Stomach (tissue), 8 donors: ENCODE measurements at regions not wholly inside any gene's neighbourhood (a gene's known extent, or its start where the extent isn't known, plus 50 kb on each side); places are given as distances from the start of the nearest gene placed in this dataset.

Source experiments
- DNase-seq, 2 donors: peaks; one replicate each; pipeline versions ENCODE4 v3.0.0 to v3.0.0-alpha.2; 2013 to 2019
- H3K27ac ChIP-seq, 5 donors: fragments of 200-600 bp in 4 of 5; sonication (generic) in 4 of 5; one replicate each; pipeline ENCODE4 v1.5.1; 2013 to 2019; ENCODE audit warnings: mild to moderate bottlenecking in 1 of 5, moderate library complexity in 1 of 5
- H3K27me3 ChIP-seq, 3 donors: fragments of 200-600 bp; sonication (generic); one replicate each; pipeline ENCODE4 v1.5.1; 2017 to 2019; ENCODE audit warnings: mixed run types in 1 of 3
- H3K36me3 ChIP-seq, 4 donors: fragments of 200-600 bp; sonication (generic); 1 replicate in 3 of 4; 2 replicates in 1 of 4; pipeline ENCODE4 v1.5.1; 2016 to 2019
- H3K4me1 ChIP-seq, 4 donors: fragments of 200-600 bp; sonication (generic); one replicate each; pipeline ENCODE4 v1.5.1; 2016 to 2019
- H3K4me3 ChIP-seq, 4 donors: fragments of 200-600 bp; sonication (generic) in 3 of 4; one replicate each; pipeline ENCODE4 v1.5.1; 2016 to 2019; ENCODE audit warnings: mild to moderate bottlenecking in 1 of 4
- H3K9me3 ChIP-seq, 4 donors: fragments of 200-600 bp; sonication (generic); one replicate each; pipeline ENCODE4 v1.5.1; 2016 to 2019
- EP300 ChIP-seq: sonication (generic); formaldehyde crosslinking; IDR thresholded peaks from one replicate; pipeline ENCODE4 v1.6.1; 2017; ENCODE audit warnings: antibody characterized with exemption
- POLR2A ChIP-seq, 4 donors: fragments of 450-650 bp; IDR thresholded peaks; one replicate each; pipeline ENCODE4 v1.6.1; 2016; ENCODE audit warnings: antibody characterized with exemption in 4 of 4, control low read depth in 2 of 4, mild to moderate bottlenecking in 1 of 4, moderate library complexity in 1 of 4
- POLR2AphosphoS5 ChIP-seq, 3 donors: sonication (generic); formaldehyde crosslinking; IDR thresholded peaks; one replicate each; pipeline ENCODE4 v1.6.1; 2016; ENCODE audit warnings: antibody characterized with exemption in 3 of 3
- WGBS, 5 donors: extraction: QIAGEN DNeasy Blood & Tissue Kit in 3 of 5; methylation state at CpG; one replicate each; pipeline versions ENCODE4 v1.1.5 to v1.1.7; 2013 to 2018; 5-methylcytosine and 5-hydroxymethylcytosine counted together
- intact Hi-C: fragments of 100-400 bp; cut with DNase I; formaldehyde crosslinking; loops from one replicate; pipeline ENCODE4 v1.15.1; 2023; ENCODE audit warnings: low total_unique reads
- TF ChIP-seq, protein P1 (sequence below), 7 experiments: fragments of 450-650 bp in 4 of 7; fragments of 200-600 bp in 3 of 7; sonication (generic) in 3 of 7; IDR thresholded peaks; one replicate each; pipeline ENCODE4 v1.5.1; 2016 to 2019; ENCODE audit warnings: antibody characterized with exemption in 7 of 7, control low read depth in 2 of 7, mild to moderate bottlenecking in 1 of 7
- donor health status: healthy with polysubstance abuse.
- donor health status: Bipolar disorder and iron deficiency.
- donor health status: healthy.

DNA sequence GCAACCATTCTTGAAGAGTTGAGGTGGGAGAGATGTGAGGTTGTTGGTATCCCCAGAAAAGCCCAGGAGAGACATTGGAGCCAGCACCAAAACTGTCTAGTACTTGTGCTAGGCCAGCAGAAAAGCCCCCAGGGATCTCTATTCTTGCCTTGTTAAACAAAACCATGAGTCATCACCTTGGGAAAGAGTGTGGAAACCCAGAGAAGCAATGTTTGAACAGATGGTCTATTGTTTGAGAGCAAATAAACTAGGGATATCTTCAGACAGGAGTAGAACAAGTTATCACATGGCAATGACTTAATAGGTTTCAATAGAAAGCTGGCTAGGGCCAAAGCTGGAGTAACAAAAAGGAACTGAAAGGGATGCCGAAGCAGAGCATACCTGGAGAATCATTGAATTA lies 195.7 kb upstream of the CASK start:
- no peak for DNase-seq
- no peak overlapping the region for H3K27ac ChIP-seq
- no peaks in the 10 kb centered on the region for H3K36me3 ChIP-seq
- 71 to 95% (median 86%) methylated on average over 1 of the region's 1 CpG for WGBS, 5 donors
- intact Hi-C loops = no loop called here
- H3K4me1 ChIP-seq = no peaks in the 10 kb centered on the region
- no peaks in the 10 kb centered on the region for H3K27me3 ChIP-seq
- TF ChIP-seq POLR2A (IDR thresholded peaks at IDR 0.05) = no peak
- no peak overlapping the region for H3K4me3 ChIP-seq
- H3K9me3 ChIP-seq = no peaks in the 10 kb centered on the region

DNA sequence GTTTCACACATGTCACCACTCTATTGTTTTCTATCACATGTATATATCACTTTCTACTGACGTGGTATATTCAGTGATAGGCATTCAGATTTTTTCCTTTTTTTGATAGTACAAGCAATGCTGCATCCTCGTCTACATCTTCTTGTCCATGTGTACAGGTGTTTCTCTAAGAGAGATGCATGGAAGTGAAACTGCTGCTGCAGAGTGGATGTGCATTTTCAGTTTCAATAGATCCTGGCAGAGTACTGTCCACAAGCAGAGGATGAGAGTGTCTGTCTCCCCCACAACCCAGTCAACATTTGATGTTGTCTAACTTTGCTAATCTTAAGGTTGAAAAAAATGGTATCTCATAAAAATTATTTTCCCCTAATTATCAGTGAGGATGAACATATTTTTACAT lies 194.0 kb upstream of the CASK start:
- no peaks in the 10 kb centered on the region for H3K27me3 ChIP-seq
- no peaks in the 10 kb centered on the region for H3K9me3 ChIP-seq
- intact Hi-C loops = no loop called here
- H3K36me3 ChIP-seq = no peaks in the 10 kb centered on the region
- no peak overlapping the region for H3K27ac ChIP-seq
- 50 to 83% (median 75%) methylated on average over 2 of the region's 2 CpGs for WGBS, 5 donors
- H3K4me1 ChIP-seq = no peaks in the 10 kb centered on the region
- DNase-seq = no peak
- TF ChIP-seq, protein P1, sequence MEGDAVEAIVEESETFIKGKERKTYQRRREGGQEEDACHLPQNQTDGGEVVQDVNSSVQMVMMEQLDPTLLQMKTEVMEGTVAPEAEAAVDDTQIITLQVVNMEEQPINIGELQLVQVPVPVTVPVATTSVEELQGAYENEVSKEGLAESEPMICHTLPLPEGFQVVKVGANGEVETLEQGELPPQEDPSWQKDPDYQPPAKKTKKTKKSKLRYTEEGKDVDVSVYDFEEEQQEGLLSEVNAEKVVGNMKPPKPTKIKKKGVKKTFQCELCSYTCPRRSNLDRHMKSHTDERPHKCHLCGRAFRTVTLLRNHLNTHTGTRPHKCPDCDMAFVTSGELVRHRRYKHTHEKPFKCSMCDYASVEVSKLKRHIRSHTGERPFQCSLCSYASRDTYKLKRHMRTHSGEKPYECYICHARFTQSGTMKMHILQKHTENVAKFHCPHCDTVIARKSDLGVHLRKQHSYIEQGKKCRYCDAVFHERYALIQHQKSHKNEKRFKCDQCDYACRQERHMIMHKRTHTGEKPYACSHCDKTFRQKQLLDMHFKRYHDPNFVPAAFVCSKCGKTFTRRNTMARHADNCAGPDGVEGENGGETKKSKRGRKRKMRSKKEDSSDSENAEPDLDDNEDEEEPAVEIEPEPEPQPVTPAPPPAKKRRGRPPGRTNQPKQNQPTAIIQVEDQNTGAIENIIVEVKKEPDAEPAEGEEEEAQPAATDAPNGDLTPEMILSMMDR (IDR thresholded peaks at IDR 0.05) = no peak
- no peak for TF ChIP-seq POLR2AphosphoS5 (IDR thresholded peaks at IDR 0.05)
- TF ChIP-seq EP300 = no peak
- TF ChIP-seq POLR2A (IDR thresholded peaks at IDR 0.05) = no peak
- no peak overlapping the region for H3K4me3 ChIP-seq

DNA sequence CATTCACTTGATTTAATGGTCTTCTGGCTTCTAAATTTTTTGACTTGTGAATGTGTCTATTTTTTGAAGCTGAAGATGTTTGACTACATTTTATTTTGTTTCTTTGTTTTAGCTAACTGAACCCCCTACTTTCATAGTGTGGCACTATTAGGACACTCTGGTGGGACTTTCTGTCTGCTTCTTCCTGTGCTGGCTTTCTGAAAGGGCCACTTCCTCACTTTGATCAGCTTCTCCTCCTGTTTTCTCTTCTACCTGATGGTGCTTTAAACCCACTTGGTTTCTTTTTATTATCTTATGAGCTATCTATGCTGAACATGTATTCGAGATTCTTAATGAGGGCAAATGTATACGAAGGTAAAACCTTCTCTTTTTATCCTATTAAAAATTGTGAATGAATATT lies 186.1 kb upstream of the CASK start:
- TF ChIP-seq POLR2A (IDR thresholded peaks at IDR 0.05) (no peak), EP300 (no peak), POLR2AphosphoS5 (IDR thresholded peaks at IDR 0.05) (no peak)
- TF ChIP-seq, protein P1 (IDR thresholded peaks at IDR 0.05) = no peak
- no peak for DNase-seq
- Histone ChIP-seq H3K27ac (no peak overlapping the region), H3K36me3 (no peaks in the 10 kb centered on the region), H3K9me3 (no peaks in the 10 kb centered on the region), H3K27me3 (no peaks in the 10 kb centered on the region), H3K4me3 (no peak overlapping the region), H3K4me1 (no peaks in the 10 kb centered on the region)
- intact Hi-C loops = no loop called here
- 73 to 92% (median 83%) methylated on average over 2 of the region's 2 CpGs for WGBS, 5 donors

DNA sequence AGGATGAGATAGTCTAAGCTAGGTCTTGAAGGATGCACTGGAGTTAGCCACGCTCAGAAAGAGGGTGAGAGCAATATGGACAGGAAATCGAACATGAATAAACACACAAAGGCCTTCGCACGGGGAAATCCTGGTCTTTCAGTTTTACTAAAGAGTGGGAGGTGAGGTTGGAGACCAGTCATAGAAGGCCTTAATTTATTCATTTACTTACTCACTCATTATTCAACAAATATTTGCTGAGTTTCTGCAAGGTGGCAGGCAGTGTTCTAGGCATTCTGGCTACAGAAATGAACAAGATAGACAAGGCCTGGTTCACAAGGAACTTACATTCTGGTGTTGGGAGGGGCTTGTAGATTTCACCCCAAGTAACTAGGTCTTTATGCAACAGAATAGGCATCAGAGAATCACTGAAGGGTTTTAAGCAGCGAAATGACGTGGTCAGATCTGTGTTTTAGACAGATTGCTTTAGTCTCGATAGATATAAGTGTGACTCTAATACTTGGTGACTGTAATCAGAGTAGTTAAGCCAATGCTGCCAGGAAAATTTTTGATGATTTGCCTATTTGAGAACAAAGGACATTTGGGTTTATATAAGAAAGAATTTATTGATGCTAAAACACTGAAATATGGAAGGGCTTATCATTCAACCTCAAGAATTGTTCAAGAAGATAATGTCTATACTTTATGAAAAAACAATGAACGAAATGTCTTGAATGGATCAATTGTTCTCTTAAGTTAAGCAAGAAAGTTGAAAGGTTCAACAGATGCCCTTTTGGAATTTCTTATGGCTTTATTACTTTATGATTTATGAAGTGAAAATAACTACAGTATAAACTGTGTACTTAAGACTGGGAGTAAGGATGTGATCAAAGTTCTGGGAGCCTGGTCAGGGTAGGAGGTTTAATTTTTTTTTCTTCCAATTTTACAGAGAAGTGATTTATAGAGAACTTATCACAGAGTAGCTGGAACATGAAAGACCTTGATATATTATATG lies 184.4 kb upstream of the CASK start:
- no peak for DNase-seq
- TF ChIP-seq EP300 (no peak), POLR2A (IDR thresholded peaks at IDR 0.05) (no peak), POLR2AphosphoS5 (IDR thresholded peaks at IDR 0.05) (no peak)
- TF ChIP-seq, protein P1 (IDR thresholded peaks at IDR 0.05) = no peak
- Histone ChIP-seq H3K4me1 (no peaks in the 10 kb centered on the region), H3K9me3 (no peaks in the 10 kb centered on the region), H3K27ac (no peak overlapping the region), H3K27me3 (no peaks in the 10 kb centered on the region), H3K36me3 (no peaks in the 10 kb centered on the region), H3K4me3 (no peak overlapping the region)
- WGBS, 5 donors = 53 to 71% (median 61%) methylated on average over 8 of the region's 8 CpGs
- intact Hi-C loops = no loop called here

DNA sequence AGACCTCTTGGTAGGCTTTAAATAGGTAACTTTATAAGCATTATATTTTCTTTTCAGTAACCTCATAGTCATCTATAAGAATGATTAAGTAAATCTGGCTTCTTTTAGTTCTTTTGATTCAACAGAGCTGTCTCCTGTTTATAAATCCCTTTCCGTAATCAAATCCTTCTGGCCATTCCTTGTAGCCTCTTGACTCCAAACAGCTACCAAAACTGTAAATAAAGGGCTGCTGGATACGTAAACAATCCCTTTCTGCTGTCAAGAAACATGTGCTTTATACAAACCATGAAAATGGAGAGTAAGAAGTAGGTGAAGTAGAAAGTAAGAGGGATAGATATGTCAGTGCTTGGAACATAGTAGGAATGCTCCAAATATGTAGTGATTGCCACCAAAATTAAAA lies 183.2 kb upstream of the CASK start:
- no peak overlapping the region for H3K27ac ChIP-seq
- intact Hi-C loops = no loop called here
- no peak for DNase-seq
- no peak overlapping the region for H3K4me3 ChIP-seq
- TF ChIP-seq EP300 = no peak
- no peak for TF ChIP-seq POLR2AphosphoS5 (IDR thresholded peaks at IDR 0.05)
- TF ChIP-seq POLR2A (IDR thresholded peaks at IDR 0.05) = no peak
- TF ChIP-seq, protein P1 (IDR thresholded peaks at IDR 0.05) = no peak
- H3K4me1 ChIP-seq = no peaks in the 10 kb centered on the region
- no peaks in the 10 kb centered on the region for H3K9me3 ChIP-seq
- no peaks in the 10 kb centered on the region for H3K36me3 ChIP-seq
- WGBS, 5 donors = 34 to 74% (median 67%) methylated on average over 2 of the region's 2 CpGs
- no peaks in the 10 kb centered on the region for H3K27me3 ChIP-seq
